ENCODE measurements at regions not wholly inside any gene's neighbourhood (a gene's known extent, or its start where the extent isn't known, plus 50 kb on each side); places are given as distances from the start of the nearest gene placed in this dataset.

GRCh38 chr3:17836919-17837318, 94.5 kb upstream of the TBC1D5 start:
- no peak for FAIRE-seq
- no peak for TF ChIP-seq CHD7 (IDR thresholded peaks at IDR 0.05; ENCODE audit: insufficient replicate concordance, low read length)

More at GRCh38 chr3:17836919-17837318, 94.5 kb upstream of the TBC1D5 start:
- Histone ChIP-seq H2BK5ac (ENCODE audit: low read depth, low read length) (no peak overlapping the region), H3K56ac (replicated peaks; ENCODE audit: insufficient read length, low read depth, low read length) (no peak overlapping the region), H3K23ac (ENCODE audit: insufficient read length) (no peak overlapping the region), H3K4me1 (replicated peaks in 1 of 4; ENCODE audit: control insufficient read depth in 3 of 4, insufficient read depth in 4 of 4, low read length in 3 of 4) (no peaks in the 10 kb centered on the region), H2BK20ac (ENCODE audit: low read length) (no peak overlapping the region), H3K4me3 (ENCODE audit: extremely low read depth in 1 of 4, insufficient read depth in 2 of 4, low read depth in 3 of 4, low read length in 4 of 4) (no peak overlapping the region), H3K14ac (ENCODE audit: insufficient read length) (no peak overlapping the region), H3K18ac (ENCODE audit: extremely low read depth, low read length) (no peak overlapping the region), H2BK15ac (ENCODE audit: low read length) (no peak overlapping the region), H3K79me2 (ENCODE audit: control insufficient read depth in 1 of 2, insufficient read depth in 2 of 2, low read length in 2 of 2) (no peaks in the 10 kb centered on the region), H2AFZ (ENCODE audit: low read length) (no peak overlapping the region), H2BK120ac (replicated peaks; ENCODE audit: low read depth, low read length) (no peak overlapping the region), H3K9me3 (ENCODE audit: insufficient read depth in 2 of 2, low read depth in 1 of 2, low read length in 1 of 2) (no peaks in the 10 kb centered on the region), H3K9ac (replicated peaks in 1 of 4; ENCODE audit: extremely low read depth in 1 of 4, low read depth in 3 of 4, low read length in 3 of 4) (no peak overlapping the region), H3K27ac (ENCODE audit: low read depth, low read length) (no peak overlapping the region), H3K23me2 (ENCODE audit: low read depth, low read length) (no peaks in the 10 kb centered on the region; the same call in 1 of the 2 replicates), H2BK12ac (ENCODE audit: low read depth, low read length) (no peak overlapping the region), H4K5ac (ENCODE audit: insufficient read length, low read depth, low read length) (no peak overlapping the region), H3K36me3 (ENCODE audit: control insufficient read depth in 2 of 4, insufficient read depth in 4 of 4, low read length in 3 of 4) (no peaks in the 10 kb centered on the region), H4K91ac (replicated peaks; ENCODE audit: insufficient read length, low read length) (no peak overlapping the region), H3K4me2 (ENCODE audit: insufficient read depth in 1 of 2, low read depth in 2 of 2, low read length in 2 of 2) (no peak overlapping the region), H2AK5ac (ENCODE audit: low read depth, low read length) (no peak overlapping the region), H3K79me1 (ENCODE audit: low read depth, low read length) (no peaks in the 10 kb centered on the region), H4K8ac (ENCODE audit: extremely low read depth, insufficient read depth, low read length) (no peak overlapping the region), H4K20me1 (replicated peaks in 1 of 2; ENCODE audit: control insufficient read depth in 1 of 2, insufficient read depth in 2 of 2, low read length in 2 of 2) (no peaks in the 10 kb centered on the region), H3K27me3 (replicated peaks in 1 of 4; ENCODE audit: control insufficient read depth in 3 of 4, extremely low read depth in 1 of 4, insufficient read depth in 3 of 4, low read length in 3 of 4) (no peaks in the 10 kb centered on the region), H3K4ac (replicated peaks; ENCODE audit: insufficient read length, low read depth, low read length) (no peak overlapping the region)
- ChIA-PET POLR2A (ENCODE audit: partially characterized antibody) (no interaction called here), CTCF (ENCODE audit: partially characterized antibody) (interaction anchor here (1.0 to 2.0 kb wide), 2 partner anchors 158 to 192 kb away, joined by 3 to 6 read pairs; no protein-coding TSS in a partner anchor)
- 85% methylated on average over 6 of the region's 6 CpGs; no CpG with 5 or more reads in 1 of the 2 experiments for WGBS, 2 experiments (ENCODE audit: extremely low coverage in 1 of 2, insufficient coverage in 1 of 2, insufficient read length in 1 of 2, insufficient replicate concordance in 2 of 2, low coverage in 1 of 2, low lambda C conversion rate in 2 of 2, missing lambda C conversion rate in 1 of 2)
- DNase-seq (ENCODE audit: low read depth in 1 of 2, low spot score in 2 of 2) = no peak

Measured in H1 (cell line).